GM12878 (cell line): ENCODE measurements at regions not wholly inside any gene's neighbourhood (a gene's known extent, or its start where the extent isn't known, plus 50 kb on each side); places are given as distances from the start of the nearest gene placed in this dataset.

Experiments used
- ATAC-seq: fragments of 200-7000 bp; cut with Tn5 transposase; 3 replicates; pipeline ENCODE4 v1.9.1; 2020; ENCODE audit warnings: mild to moderate bottlenecking, moderate library complexity
- BruUV-seq: library from RNA; stranded (reverse); fragments of 400-500 nt; replicated peaks from 2 replicates; lab custom pipeline; 2021; lab: Mats Ljungman, UMichigan
- CTCF ChIA-PET: fragments of 300-600 bp; sonication (Branson Sonifier 250); formaldehyde crosslinking; extraction: SDS; loops from one replicate; lab custom pipeline; 2021; ENCODE audit warnings: inconsistent platforms; lab: Yijun Ruan, JAX
- POLR2A ChIA-PET: fragments of 350-600 bp; formaldehyde crosslinking; extraction: SDS; loops from one replicate; lab custom pipeline; 2021; ENCODE audit warnings: inconsistent platforms; lab: Charles Lee
- RAD21 ChIA-PET: fragments of 300-600 bp; sonication (Branson Sonifier 250); formaldehyde crosslinking; loops from one replicate; lab custom pipeline; 2023; ENCODE audit warnings: antibody characterized with exemption; ENCODE audit not compliant: unreplicated experiment; lab: Charles Lee
- SMC1A ChIA-PET: fragments of 300-600 bp; sonication (Branson Sonifier 250); formaldehyde crosslinking; loops from one replicate; lab custom pipeline; 2023; ENCODE audit not compliant: unreplicated experiment, uncharacterized antibody; lab: Charles Lee
- DNase-seq: peaks from one replicate; pipeline ENCODE4 v3.0.0-alpha.2; 2011; ENCODE audit warnings: low read depth, low spot score
- FAIRE-seq: peaks from 3 replicates; lab custom pipeline; 2011; peaks lifted over from hg19 to GRCh38; lab: Jason Lieb, UNC
- H2AFZ ChIP-seq: 2 replicates; pipeline ENCODE4 v1.6.0; 2011; ENCODE audit warnings: low read depth, low read length, control low read depth; ENCODE audit not compliant: control insufficient read depth
- H3K27ac ChIP-seq: 2 replicates; pipeline ENCODE4 v1.5.1; 2011; ENCODE audit warnings: control low read depth; ENCODE audit not compliant: control insufficient read depth, insufficient read depth
- H3K27me3 ChIP-seq, 2 experiments: replicated peaks in 1 of 2; 2 replicates each; pipeline versions ENCODE4 v1.6.0 to v1.6.1; 2011; ENCODE audit warnings: low read length in 1 of 2; ENCODE audit not compliant: control insufficient read depth in 2 of 2, insufficient read depth in 2 of 2
- H3K36me3 ChIP-seq, 2 experiments: 2 replicates each; pipeline ENCODE4 v1.5.1; 2011; ENCODE audit warnings: low read length in 1 of 2; ENCODE audit not compliant: control insufficient read depth in 2 of 2, insufficient read depth in 2 of 2
- H3K4me1 ChIP-seq: 2 replicates; pipeline ENCODE4 v1.6.1; 2011; ENCODE audit warnings: mild to moderate bottlenecking, low read length, moderate library complexity, mixed read lengths; ENCODE audit not compliant: control insufficient read depth, insufficient read depth
- H3K4me2 ChIP-seq: 2 replicates; pipeline ENCODE4 v1.6.0; 2011; ENCODE audit warnings: control low read depth; ENCODE audit not compliant: control insufficient read depth, insufficient read depth
- H3K4me3 ChIP-seq: fragments of 200-600 bp; sonication (generic); 2 replicates; pipeline ENCODE4 v1.5.1; 2016
- H3K79me2 ChIP-seq: 2 replicates; pipeline ENCODE4 v1.6.0; 2011; ENCODE audit warnings: low read length; ENCODE audit not compliant: control insufficient read depth, insufficient read depth
- H3K9ac ChIP-seq: 2 replicates; pipeline ENCODE4 v1.8.0; 2011; ENCODE audit warnings: low read length, control low read depth, mixed read lengths; ENCODE audit not compliant: control insufficient read depth, insufficient read depth
- H3K9me3 ChIP-seq: replicated peaks from 3 replicates; pipeline ENCODE4 v1.5.1; 2011; ENCODE audit warnings: mild to moderate bottlenecking, low read length; ENCODE audit not compliant: control insufficient read depth, insufficient read depth
- H4K20me1 ChIP-seq: 2 replicates; pipeline ENCODE4 v1.6.0; 2011; ENCODE audit not compliant: control insufficient read depth, insufficient read depth
- BCL3 ChIP-seq: IDR thresholded peaks from 2 replicates; pipeline ENCODE4 v1.6.1; 2011; ENCODE audit warnings: borderline replicate concordance, low read depth, mild to moderate bottlenecking, moderate library complexity, low read length; ENCODE audit not compliant: insufficient read depth, poor library complexity, severe bottlenecking
- CTCF ChIP-seq, 3 experiments: IDR thresholded peaks in 2 of 3; conservative IDR thresholded peaks in 1 of 3; 2 replicates each; pipeline ENCODE4 v1.5.1; 2011; ENCODE audit warnings: low read depth in 3 of 3, low read length in 3 of 3, mild to moderate bottlenecking in 3 of 3, control low read depth in 2 of 3, moderate library complexity in 2 of 3, inconsistent platforms in 1 of 3, mixed read lengths in 1 of 3; ENCODE audit not compliant: control insufficient read depth in 2 of 3, insufficient read depth in 1 of 3; ENCODE audit errors: extremely low read depth in 1 of 3
- NR2C2 ChIP-seq: IDR thresholded peaks from 2 replicates; pipeline ENCODE4 v1.6.1; 2011; ENCODE audit warnings: borderline replicate concordance, low read depth; ENCODE audit not compliant: control insufficient read depth, insufficient read length
- WGBS: methylation state at CpG from one replicate; pipeline ENCODE4 v1.1.6; 2016; ENCODE audit warnings: low lambda C conversion rate; ENCODE audit not compliant: insufficient replicate concordance, insufficient coverage; ENCODE audit errors: missing lambda C conversion rate; 5-methylcytosine and 5-hydroxymethylcytosine counted together
- in situ Hi-C: fragments of 300-500 bp; cut with MboI; formaldehyde crosslinking; loops from 9 replicates; pipeline ENCODE4 v1.14.3; 2018; ENCODE audit warnings: mixed read lengths
- intact Hi-C: fragments of 100-400 bp; cut with micrococcal nuclease; formaldehyde crosslinking; loops from one replicate; pipeline ENCODE4 v1.14.2; 2022; ENCODE audit not compliant: unreplicated experiment
- TF ChIP-seq, protein P1 (sequence below): fragments of 450-650 bp; IDR thresholded peaks from 2 replicates; pipeline ENCODE4 v1.6.1; 2017; ENCODE audit warnings: mild to moderate bottlenecking, low read depth, inconsistent platforms; ENCODE audit not compliant: poor library complexity, severe bottlenecking
- TF ChIP-seq, protein P2 (sequence below): fragments of 450-650 bp; IDR thresholded peaks from 2 replicates; pipeline ENCODE4 v1.6.1; 2017; ENCODE audit warnings: mild to moderate bottlenecking

DNA sequence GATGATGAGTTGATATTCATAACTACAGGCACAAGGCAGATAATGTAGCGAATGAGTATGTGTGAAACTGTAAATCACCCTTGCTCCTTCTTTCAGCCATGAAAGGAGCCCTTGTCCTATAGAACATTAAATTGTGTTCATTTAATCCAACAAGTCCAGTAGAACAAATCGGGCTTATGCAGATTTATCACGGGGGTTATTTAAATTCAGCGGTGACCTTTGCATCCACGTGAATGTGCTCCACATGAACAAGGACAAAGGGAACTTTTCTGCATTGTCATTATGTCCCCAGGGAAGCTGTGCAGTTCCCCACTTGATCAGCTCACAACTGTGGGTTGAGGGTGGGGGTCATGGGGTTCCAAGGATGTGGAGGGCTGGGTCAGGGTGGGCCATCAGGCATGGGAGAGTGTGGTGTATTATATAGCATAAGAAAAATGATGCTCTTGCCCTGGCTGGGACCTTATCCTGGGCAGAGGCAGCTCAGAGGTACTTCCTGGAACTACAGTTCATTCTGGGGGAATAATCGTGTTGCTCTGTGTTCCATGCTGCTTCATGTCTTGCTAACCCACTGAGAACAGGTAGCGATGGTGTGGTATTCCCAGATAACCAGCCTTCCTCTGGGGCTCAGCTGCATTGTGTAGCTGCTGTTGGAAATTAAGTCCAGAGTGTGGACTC lies 306.6 kb downstream of the FAT3 start:
- intact Hi-C loops (no loop called here), in situ Hi-C loops (no loop called here)
- no peak overlapping the region for H2AFZ ChIP-seq
- no peaks in the 10 kb centered on the region for H4K20me1 ChIP-seq
- ChIA-PET POLR2A (no interaction called here), SMC1A (no interaction called here), CTCF (no interaction called here), RAD21 (no interaction called here)
- H3K36me3 ChIP-seq, result no peaks in the 10 kb centered on the region
- no peak for FAIRE-seq
- TF ChIP-seq, protein P1, sequence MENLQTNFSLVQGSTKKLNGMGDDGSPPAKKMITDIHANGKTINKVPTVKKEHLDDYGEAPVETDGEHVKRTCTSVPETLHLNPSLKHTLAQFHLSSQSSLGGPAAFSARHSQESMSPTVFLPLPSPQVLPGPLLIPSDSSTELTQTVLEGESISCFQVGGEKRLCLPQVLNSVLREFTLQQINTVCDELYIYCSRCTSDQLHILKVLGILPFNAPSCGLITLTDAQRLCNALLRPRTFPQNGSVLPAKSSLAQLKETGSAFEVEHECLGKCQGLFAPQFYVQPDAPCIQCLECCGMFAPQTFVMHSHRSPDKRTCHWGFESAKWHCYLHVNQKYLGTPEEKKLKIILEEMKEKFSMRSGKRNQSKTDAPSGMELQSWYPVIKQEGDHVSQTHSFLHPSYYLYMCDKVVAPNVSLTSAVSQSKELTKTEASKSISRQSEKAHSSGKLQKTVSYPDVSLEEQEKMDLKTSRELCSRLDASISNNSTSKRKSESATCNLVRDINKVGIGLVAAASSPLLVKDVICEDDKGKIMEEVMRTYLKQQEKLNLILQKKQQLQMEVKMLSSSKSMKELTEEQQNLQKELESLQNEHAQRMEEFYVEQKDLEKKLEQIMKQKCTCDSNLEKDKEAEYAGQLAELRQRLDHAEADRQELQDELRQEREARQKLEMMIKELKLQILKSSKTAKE, result no peak
- TF ChIP-seq, protein P2, sequence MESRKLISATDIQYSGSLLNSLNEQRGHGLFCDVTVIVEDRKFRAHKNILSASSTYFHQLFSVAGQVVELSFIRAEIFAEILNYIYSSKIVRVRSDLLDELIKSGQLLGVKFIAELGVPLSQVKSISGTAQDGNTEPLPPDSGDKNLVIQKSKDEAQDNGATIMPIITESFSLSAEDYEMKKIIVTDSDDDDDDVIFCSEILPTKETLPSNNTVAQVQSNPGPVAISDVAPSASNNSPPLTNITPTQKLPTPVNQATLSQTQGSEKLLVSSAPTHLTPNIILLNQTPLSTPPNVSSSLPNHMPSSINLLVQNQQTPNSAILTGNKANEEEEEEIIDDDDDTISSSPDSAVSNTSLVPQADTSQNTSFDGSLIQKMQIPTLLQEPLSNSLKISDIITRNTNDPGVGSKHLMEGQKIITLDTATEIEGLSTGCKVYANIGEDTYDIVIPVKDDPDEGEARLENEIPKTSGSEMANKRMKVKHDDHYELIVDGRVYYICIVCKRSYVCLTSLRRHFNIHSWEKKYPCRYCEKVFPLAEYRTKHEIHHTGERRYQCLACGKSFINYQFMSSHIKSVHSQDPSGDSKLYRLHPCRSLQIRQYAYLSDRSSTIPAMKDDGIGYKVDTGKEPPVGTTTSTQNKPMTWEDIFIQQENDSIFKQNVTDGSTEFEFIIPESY, result no peak
- TF ChIP-seq CTCF (IDR thresholded peaks at IDR 0.05 in 2 of 3, conservative IDR thresholded peaks at IDR 0.05 in 1 of 3; ENCODE audit: control insufficient read depth in 2 of 3, extremely low read depth in 1 of 3, insufficient read depth in 1 of 3, low read depth in 3 of 3, low read length in 3 of 3) (no peak), NR2C2 (no peak), BCL3 (no peak)
- H3K4me2 ChIP-seq, result no peak overlapping the region
- no peak overlapping the region for H3K4me3 ChIP-seq
- BruUV-seq, result no TSS peak
- H3K4me1 ChIP-seq, result no peaks in the 10 kb centered on the region
- 8% methylated on average over 7 of the region's 7 CpGs for WGBS
- no peak overlapping the region for H3K27ac ChIP-seq
- no peaks in the 10 kb centered on the region for H3K9me3 ChIP-seq
- no peak for DNase-seq
- H3K27me3 ChIP-seq, result no peaks in the 10 kb centered on the region
- ATAC-seq, result no peak
- no peaks in the 10 kb centered on the region for H3K79me2 ChIP-seq
- no peak overlapping the region for H3K9ac ChIP-seq
